ENCODE measurements at regions not wholly inside any gene's neighbourhood (a gene's known extent, or its start where the extent isn't known, plus 50 kb on each side); places are given as distances from the start of the nearest gene placed in this dataset.
"Not testable (repeated sequence)": the region's sequence is repeated elsewhere in the genome, so short reads cannot be mapped to it uniquely, and the experiment has no call there.

DNA sequence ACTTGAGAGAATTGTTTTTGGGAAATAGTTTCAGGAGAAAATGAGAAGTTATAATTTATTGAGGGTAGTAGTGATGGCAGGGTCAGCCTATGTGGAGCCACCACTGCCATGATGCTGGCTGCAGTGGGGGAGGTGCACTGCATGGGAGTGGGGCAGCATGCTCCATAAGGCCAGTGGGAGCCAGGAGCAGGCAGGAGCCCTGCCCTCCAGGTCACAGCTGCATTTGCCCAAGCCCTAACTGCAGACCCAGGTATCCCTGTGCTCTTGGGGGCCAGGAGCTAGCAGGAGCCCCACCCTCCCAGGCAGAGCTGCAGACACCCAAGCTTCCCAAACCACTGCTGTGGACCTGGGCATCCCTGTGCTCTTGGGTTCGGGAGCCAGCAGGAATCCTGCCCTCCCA is 757.3 kb upstream of the CRIM1 start:
- Histone ChIP-seq H3K4me1 (ENCODE audit: control insufficient read depth, insufficient read depth, low read length) (no peaks in the 10 kb centered on the region), H3K27ac (ENCODE audit: low read length) (no peak overlapping the region), H3K9ac (ENCODE audit: low read length in 2 of 2) (no peak overlapping the region), H3K4me3 (ENCODE audit: low read length in 2 of 2) (no peak overlapping the region), H3K27me3 (ENCODE audit: control insufficient read depth in 1 of 2, insufficient read depth in 2 of 2, low read length in 2 of 2) (no peaks in the 10 kb centered on the region), H3K9me3 (ENCODE audit: control insufficient read depth in 2 of 2, low read length in 2 of 2) (no peaks in the 10 kb centered on the region), H3K36me3 (ENCODE audit: control insufficient read depth in 2 of 2, insufficient read depth in 2 of 2, low read length in 2 of 2) (no peaks in the 10 kb centered on the region)

DNA sequence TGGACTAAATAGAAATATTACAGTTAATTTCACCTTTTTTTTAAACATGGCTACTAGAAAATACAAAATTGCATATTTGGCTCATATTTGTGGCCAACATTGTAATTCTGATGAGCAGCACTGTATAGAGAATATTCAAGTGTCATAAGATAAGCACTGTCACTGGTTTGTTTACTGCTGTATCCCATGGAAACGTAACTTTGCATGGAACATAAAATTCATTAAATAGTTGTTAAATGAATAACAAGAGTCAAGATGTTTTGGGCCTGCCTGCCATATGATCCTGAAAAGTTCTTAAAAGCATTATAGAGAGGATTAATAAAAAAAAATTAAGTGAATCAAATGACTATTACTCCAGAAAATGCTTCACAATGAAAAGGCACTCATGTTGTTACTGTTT is 763.7 kb upstream of the CRIM1 start:
- H3K27ac ChIP-seq (ENCODE audit: low read length): no peak overlapping the region
- H3K36me3 ChIP-seq (ENCODE audit: control insufficient read depth in 2 of 2, insufficient read depth in 2 of 2, low read length in 2 of 2): no peaks in the 10 kb centered on the region
- no peak overlapping the region for H3K4me3 ChIP-seq (ENCODE audit: low read length in 2 of 2)
- H3K4me1 ChIP-seq (ENCODE audit: control insufficient read depth, insufficient read depth, low read length): no peaks in the 10 kb centered on the region
- no peak overlapping the region for H3K9ac ChIP-seq (ENCODE audit: low read length in 2 of 2)
- no peaks in the 10 kb centered on the region for H3K27me3 ChIP-seq (ENCODE audit: control insufficient read depth in 1 of 2, insufficient read depth in 2 of 2, low read length in 2 of 2)
- no peaks in the 10 kb centered on the region for H3K9me3 ChIP-seq (ENCODE audit: control insufficient read depth in 2 of 2, low read length in 2 of 2)

DNA sequence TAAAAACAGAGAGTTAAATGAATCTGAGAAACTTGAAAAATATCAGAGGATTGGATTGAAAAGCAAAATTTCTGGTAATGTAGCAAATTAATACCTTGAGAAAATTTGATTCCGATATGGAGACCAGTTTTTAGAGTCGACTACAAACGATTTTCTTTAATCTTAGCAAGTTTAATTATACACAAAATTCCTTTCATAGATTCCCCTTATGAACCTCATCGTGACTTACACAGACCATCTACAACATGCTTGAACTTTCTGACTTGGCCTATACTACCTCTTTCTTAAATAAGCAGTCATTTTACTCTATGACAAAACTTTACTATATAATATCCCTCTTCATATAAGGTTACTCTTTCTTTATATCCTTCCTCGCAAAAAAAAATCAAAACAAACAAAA is 769.6 kb upstream of the CRIM1 start:
- Histone ChIP-seq H3K4me3 (ENCODE audit: low read length in 2 of 2) (no peak overlapping the region), H3K9ac (ENCODE audit: low read length in 2 of 2) (no peak overlapping the region), H3K27ac (ENCODE audit: low read length) (no peak overlapping the region), H3K27me3 (ENCODE audit: control insufficient read depth in 1 of 2, insufficient read depth in 2 of 2, low read length in 2 of 2) (no peaks in the 10 kb centered on the region), H3K4me1 (ENCODE audit: control insufficient read depth, insufficient read depth, low read length) (no peaks in the 10 kb centered on the region), H3K36me3 (ENCODE audit: control insufficient read depth in 2 of 2, insufficient read depth in 2 of 2, low read length in 2 of 2) (no peaks in the 10 kb centered on the region), H3K9me3 (ENCODE audit: control insufficient read depth in 2 of 2, low read length in 2 of 2) (no peaks in the 10 kb centered on the region)

DNA sequence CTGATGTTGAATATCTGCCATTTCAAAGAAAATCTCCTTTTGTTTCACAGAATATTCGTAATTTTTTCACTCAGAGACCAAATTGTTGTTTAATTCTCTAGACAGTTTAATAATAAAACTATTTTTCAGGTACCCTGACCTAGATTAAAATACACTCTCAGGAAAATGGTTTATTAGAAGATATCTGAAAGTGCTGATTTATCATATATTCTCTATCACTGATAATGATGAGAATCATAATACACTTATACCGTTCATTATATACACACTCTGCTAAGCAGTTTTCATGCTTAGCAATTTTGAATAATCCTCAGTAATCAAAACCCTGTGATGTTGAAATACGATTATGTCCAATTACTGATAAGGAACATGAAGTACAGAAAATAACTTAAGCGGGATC is 772.9 kb upstream of the CRIM1 start:
- Histone ChIP-seq H3K36me3 (ENCODE audit: control insufficient read depth in 2 of 2, insufficient read depth in 2 of 2, low read length in 2 of 2) (no peaks in the 10 kb centered on the region), H3K4me1 (ENCODE audit: control insufficient read depth, insufficient read depth, low read length) (no peaks in the 10 kb centered on the region), H3K9ac (ENCODE audit: low read length in 2 of 2) (no peak overlapping the region), H3K9me3 (ENCODE audit: control insufficient read depth in 2 of 2, low read length in 2 of 2) (no peaks in the 10 kb centered on the region), H3K27me3 (ENCODE audit: control insufficient read depth in 1 of 2, insufficient read depth in 2 of 2, low read length in 2 of 2) (no peaks in the 10 kb centered on the region), H3K4me3 (ENCODE audit: low read length in 2 of 2) (no peak overlapping the region), H3K27ac (ENCODE audit: low read length) (no peak overlapping the region)

DNA sequence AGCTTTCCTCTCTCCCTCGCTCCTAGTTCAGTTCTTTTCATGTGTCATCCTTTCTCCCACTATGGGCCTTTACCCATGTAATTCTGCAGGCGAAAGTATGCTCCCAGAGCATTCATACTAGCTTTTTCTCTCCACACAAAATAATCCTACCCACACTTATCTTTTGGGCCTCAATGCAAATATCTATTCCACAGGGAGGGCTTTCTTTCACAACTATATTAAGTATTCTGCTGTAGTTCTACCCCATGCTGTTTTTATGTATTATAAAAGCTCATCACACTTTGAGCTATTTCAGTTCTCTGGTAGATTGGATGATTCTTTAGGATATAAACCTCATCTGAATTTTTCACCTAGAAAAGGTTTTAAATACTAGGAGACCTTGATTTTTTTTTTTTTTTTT is 774.6 kb upstream of the CRIM1 start:
- H3K36me3 ChIP-seq (ENCODE audit: control insufficient read depth in 2 of 2, insufficient read depth in 2 of 2, low read length in 2 of 2): no peaks in the 10 kb centered on the region

DNA sequence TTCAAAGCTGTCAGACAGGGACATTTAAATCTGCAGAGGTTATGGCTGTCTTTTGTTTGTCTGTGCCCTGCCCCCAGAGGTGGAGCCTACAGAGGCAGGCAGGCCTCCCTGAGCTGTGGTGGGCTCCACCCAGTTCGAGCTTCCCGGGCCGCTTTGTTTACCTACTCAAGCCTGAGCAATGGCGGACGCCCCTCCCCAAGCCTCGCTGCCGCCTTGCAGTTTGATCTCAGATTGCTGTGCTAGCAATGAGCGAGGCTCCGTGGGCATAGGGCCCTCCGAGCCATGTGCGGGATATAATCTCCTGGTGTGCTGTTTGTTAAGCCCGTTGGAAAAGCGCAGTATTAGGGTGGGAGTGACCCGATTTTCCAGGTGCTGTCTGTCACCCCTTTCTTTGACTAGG is 787.0 kb upstream of the CRIM1 start:
- not testable (repeated sequence) for H3K4me1 ChIP-seq (ENCODE audit: control insufficient read depth, insufficient read depth, low read length)

More for the DNA sequence above, 774.6 kb upstream of the CRIM1 start:
- H3K9ac ChIP-seq (ENCODE audit: low read length in 2 of 2): no peak overlapping the region
- no peaks in the 10 kb centered on the region for H3K9me3 ChIP-seq (ENCODE audit: control insufficient read depth in 2 of 2, low read length in 2 of 2)
- H3K27ac ChIP-seq (ENCODE audit: low read length): no peak overlapping the region
- H3K4me1 ChIP-seq (ENCODE audit: control insufficient read depth, insufficient read depth, low read length): no peaks in the 10 kb centered on the region
- H3K4me3 ChIP-seq (ENCODE audit: low read length in 2 of 2): no peak overlapping the region
- no peaks in the 10 kb centered on the region for H3K27me3 ChIP-seq (ENCODE audit: control insufficient read depth in 1 of 2, insufficient read depth in 2 of 2, low read length in 2 of 2)

DNA sequence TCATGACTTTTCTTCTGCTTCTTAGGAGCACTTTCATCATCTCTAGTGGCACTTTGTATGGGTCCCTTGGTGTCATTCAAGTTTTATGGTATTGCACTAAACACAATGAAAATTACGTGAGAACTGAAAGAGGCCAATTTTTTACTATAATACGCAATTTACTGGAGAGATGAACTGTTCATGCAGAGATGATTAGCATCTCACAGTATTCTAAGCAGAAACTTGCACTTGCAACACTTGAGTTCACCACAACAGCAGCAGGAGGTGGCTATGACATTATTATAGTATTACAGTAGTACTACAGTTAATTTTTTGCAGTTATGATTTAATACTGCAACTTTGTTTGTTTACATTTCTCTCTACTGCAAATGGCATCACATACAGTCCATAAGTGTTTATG is 793.1 kb upstream of the CRIM1 start:
- H3K27me3 ChIP-seq (ENCODE audit: control insufficient read depth in 1 of 2, insufficient read depth in 2 of 2, low read length in 2 of 2): no peaks in the 10 kb centered on the region
- H3K4me3 ChIP-seq (ENCODE audit: low read length in 2 of 2): no peak overlapping the region
- H3K4me1 ChIP-seq (ENCODE audit: control insufficient read depth, insufficient read depth, low read length): no peaks in the 10 kb centered on the region
- no peak overlapping the region for H3K9ac ChIP-seq (ENCODE audit: low read length in 2 of 2)
- no peaks in the 10 kb centered on the region for H3K36me3 ChIP-seq (ENCODE audit: control insufficient read depth in 2 of 2, insufficient read depth in 2 of 2, low read length in 2 of 2)
- peaks cover 0 to 2% of the 10 kb centered on the region in 2 donors for H3K9me3 ChIP-seq (ENCODE audit: control insufficient read depth in 2 of 2, low read length in 2 of 2)
- no peak overlapping the region for H3K27ac ChIP-seq (ENCODE audit: low read length)

More for the DNA sequence above, 787.0 kb upstream of the CRIM1 start:
- H3K27ac ChIP-seq (ENCODE audit: low read length); H3K9me3 ChIP-seq (ENCODE audit: control insufficient read depth in 2 of 2, low read length in 2 of 2); H3K36me3 ChIP-seq (ENCODE audit: control insufficient read depth in 2 of 2, insufficient read depth in 2 of 2, low read length in 2 of 2); H3K4me3 ChIP-seq (ENCODE audit: low read length in 2 of 2); H3K27me3 ChIP-seq (ENCODE audit: control insufficient read depth in 1 of 2, insufficient read depth in 2 of 2, low read length in 2 of 2); H3K9ac ChIP-seq (ENCODE audit: low read length in 2 of 2): not testable (repeated sequence)

DNA sequence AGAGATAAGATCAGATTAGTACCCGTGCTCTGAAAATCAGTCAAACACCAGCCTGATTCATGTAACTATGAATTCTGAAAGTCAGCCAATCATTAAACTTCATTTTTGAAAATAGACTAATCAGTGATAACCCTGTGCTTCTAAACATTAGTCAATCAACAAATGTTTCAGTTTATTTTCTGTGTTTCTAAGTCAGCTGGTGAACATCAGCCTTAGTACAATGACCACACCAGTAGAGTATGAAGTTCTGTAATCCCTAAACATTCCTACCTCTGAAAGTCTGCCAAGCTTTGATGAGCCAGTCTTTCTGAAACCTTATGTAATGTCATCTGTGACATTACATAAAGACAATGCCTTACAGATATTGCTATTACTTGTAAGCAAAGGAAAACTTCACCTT is 807.4 kb upstream of the CRIM1 start:
- Histone ChIP-seq H3K4me3 (ENCODE audit: low read length in 2 of 2) (no peak overlapping the region), H3K9ac (ENCODE audit: low read length in 2 of 2) (no peak overlapping the region), H3K36me3 (ENCODE audit: control insufficient read depth in 2 of 2, insufficient read depth in 2 of 2, low read length in 2 of 2) (no peaks in the 10 kb centered on the region), H3K27ac (ENCODE audit: low read length) (no peak overlapping the region), H3K9me3 (ENCODE audit: control insufficient read depth in 2 of 2, low read length in 2 of 2) (no peaks in the 10 kb centered on the region), H3K4me1 (ENCODE audit: control insufficient read depth, insufficient read depth, low read length) (no peaks in the 10 kb centered on the region), H3K27me3 (ENCODE audit: control insufficient read depth in 1 of 2, insufficient read depth in 2 of 2, low read length in 2 of 2) (no peaks in the 10 kb centered on the region)

DNA sequence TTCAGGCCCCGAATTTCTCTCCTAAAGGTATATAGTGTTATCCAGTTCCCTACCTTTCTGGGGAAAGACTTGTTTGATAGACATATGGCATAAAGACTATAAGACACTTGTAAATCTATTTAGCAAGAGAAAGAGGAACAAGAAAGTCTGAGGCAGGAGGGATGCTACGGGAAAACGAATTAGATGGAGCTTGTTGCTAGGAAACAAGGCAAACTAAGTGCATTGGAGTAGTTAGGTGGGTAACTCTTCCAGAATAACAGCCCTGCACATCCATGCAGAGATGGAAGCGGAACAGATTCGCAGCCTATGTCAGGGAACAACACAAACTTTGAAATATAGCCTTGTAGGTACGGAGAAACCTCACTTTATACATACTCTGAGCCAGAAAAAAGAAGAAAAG is 810.3 kb upstream of the CRIM1 start:
- H3K9ac ChIP-seq (ENCODE audit: low read length in 2 of 2): no peak overlapping the region
- no peak overlapping the region for H3K27ac ChIP-seq (ENCODE audit: low read length)
- no peak overlapping the region for H3K4me3 ChIP-seq (ENCODE audit: low read length in 2 of 2)
- no peaks in the 10 kb centered on the region for H3K27me3 ChIP-seq (ENCODE audit: control insufficient read depth in 1 of 2, insufficient read depth in 2 of 2, low read length in 2 of 2)
- H3K36me3 ChIP-seq (ENCODE audit: control insufficient read depth in 2 of 2, insufficient read depth in 2 of 2, low read length in 2 of 2): no peaks in the 10 kb centered on the region
- H3K9me3 ChIP-seq (ENCODE audit: control insufficient read depth in 2 of 2, low read length in 2 of 2): no peaks in the 10 kb centered on the region
- no peaks in the 10 kb centered on the region for H3K4me1 ChIP-seq (ENCODE audit: control insufficient read depth, insufficient read depth, low read length)

DNA sequence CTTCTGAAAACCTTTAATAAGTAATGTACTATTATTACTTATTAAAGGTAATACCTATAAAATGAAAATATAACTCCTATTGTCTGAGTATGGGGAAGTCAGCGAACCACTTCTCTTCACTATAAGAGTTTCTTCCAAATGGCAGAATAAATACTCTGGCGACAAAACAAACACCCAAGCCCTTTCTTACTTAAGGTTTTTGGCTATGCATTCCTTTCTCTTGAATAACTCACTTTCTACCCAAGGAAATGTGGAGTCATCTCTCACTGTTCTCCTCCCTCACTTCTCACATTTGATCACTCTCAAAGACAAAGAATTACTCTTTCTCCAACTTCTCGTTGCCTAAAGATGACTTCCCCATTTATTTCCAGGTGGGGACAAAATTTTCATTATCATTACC is 816.8 kb upstream of the CRIM1 start:
- Histone ChIP-seq H3K9me3 (ENCODE audit: control insufficient read depth in 2 of 2, low read length in 2 of 2) (no peaks in the 10 kb centered on the region), H3K4me1 (ENCODE audit: control insufficient read depth, insufficient read depth, low read length) (no peaks in the 10 kb centered on the region), H3K4me3 (ENCODE audit: low read length in 2 of 2) (no peak overlapping the region)

DNA sequence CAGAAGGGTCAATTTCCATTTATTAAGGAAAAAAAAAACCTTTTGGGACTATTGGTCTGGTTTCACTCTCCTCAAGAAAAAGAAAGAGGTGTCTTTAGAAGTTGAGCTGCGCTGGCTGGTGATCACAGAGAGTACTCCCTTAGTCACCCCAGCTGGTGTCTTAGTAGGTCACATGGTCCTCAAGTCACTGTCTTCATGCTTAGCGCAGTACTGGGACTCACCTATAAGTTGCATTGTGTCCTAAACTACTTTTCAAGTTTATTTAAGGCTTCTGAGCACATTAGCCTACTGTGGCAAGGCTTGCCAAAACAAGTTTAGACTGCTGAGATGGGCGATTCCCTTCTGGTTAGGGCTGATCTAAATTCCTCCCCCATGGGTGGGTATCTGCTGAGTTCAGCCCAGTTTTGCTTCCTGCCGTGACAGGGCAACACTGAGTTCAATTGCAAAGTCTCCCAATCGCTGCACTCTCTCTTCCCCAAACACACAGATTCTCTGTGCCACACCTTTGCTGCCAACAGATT is 824.9 kb upstream of the CRIM1 start:
- no peak overlapping the region for H3K27ac ChIP-seq (ENCODE audit: low read length)
- no peaks in the 10 kb centered on the region for H3K4me1 ChIP-seq (ENCODE audit: control insufficient read depth, insufficient read depth, low read length)
- H3K9ac ChIP-seq (ENCODE audit: low read length in 2 of 2): no peak overlapping the region
- no peak overlapping the region for H3K4me3 ChIP-seq (ENCODE audit: low read length in 2 of 2)
- no peaks in the 10 kb centered on the region for H3K9me3 ChIP-seq (ENCODE audit: control insufficient read depth in 2 of 2, low read length in 2 of 2)
- no peaks in the 10 kb centered on the region for H3K36me3 ChIP-seq (ENCODE audit: control insufficient read depth in 2 of 2, insufficient read depth in 2 of 2, low read length in 2 of 2)
- no peaks in the 10 kb centered on the region for H3K27me3 ChIP-seq (ENCODE audit: control insufficient read depth in 1 of 2, insufficient read depth in 2 of 2, low read length in 2 of 2)

More for the DNA sequence above, 816.8 kb upstream of the CRIM1 start:
- Histone ChIP-seq H3K9ac (ENCODE audit: low read length in 2 of 2) (no peak overlapping the region), H3K27ac (ENCODE audit: low read length) (no peak overlapping the region), H3K36me3 (ENCODE audit: control insufficient read depth in 2 of 2, insufficient read depth in 2 of 2, low read length in 2 of 2) (no peaks in the 10 kb centered on the region), H3K27me3 (ENCODE audit: control insufficient read depth in 1 of 2, insufficient read depth in 2 of 2, low read length in 2 of 2) (no peaks in the 10 kb centered on the region)
